H1 (cell line): ENCODE measurements at regions not wholly inside any gene's neighbourhood (a gene's known extent, or its start where the extent isn't known, plus 50 kb on each side); places are given as distances from the start of the nearest gene placed in this dataset.

ENCODE experiments used
- CTCF ChIA-PET: fragments of 300-600 bp; sonication (Branson Sonifier 250); formaldehyde crosslinking; loops from one replicate; lab custom pipeline; 2021; ENCODE audit not compliant: partially characterized antibody; lab: Charles Lee
- POLR2A ChIA-PET: fragments of 300-600 bp; sonication (Branson Sonifier 250); formaldehyde crosslinking; loops from one replicate; lab custom pipeline; 2021; ENCODE audit warnings: inconsistent platforms; ENCODE audit not compliant: partially characterized antibody; lab: Charles Lee
- DNase-seq, 2 experiments: peaks; one replicate each; pipeline versions ENCODE4 v3.0.0 to v3.0.0-alpha.2; 2010 to 2022; ENCODE audit warnings: low spot score in 2 of 2, low read depth in 1 of 2, mixed read lengths in 1 of 2
- FAIRE-seq: peaks from 2 replicates; lab custom pipeline; 2011; peaks lifted over from hg19 to GRCh38; lab: Jason Lieb, UNC
- H2AFZ ChIP-seq: 2 replicates; pipeline ENCODE4 v1.8.1; 2012; ENCODE audit warnings: low read length, inconsistent platforms
- H2AK5ac ChIP-seq: 2 replicates; pipeline ENCODE4 v1.6.1; 2013; ENCODE audit warnings: low read depth, low read length
- H2BK120ac ChIP-seq: replicated peaks from 2 replicates; pipeline ENCODE3; 2013; ENCODE audit warnings: low read depth, low read length, inconsistent platforms
- H2BK12ac ChIP-seq: 2 replicates; pipeline ENCODE4 v1.6.1; 2013; ENCODE audit warnings: low read depth, low read length
- H2BK15ac ChIP-seq: 2 replicates; pipeline ENCODE4 v1.6.1; 2013; ENCODE audit warnings: low read length
- H2BK20ac ChIP-seq: 2 replicates; pipeline ENCODE4 v1.6.1; 2013; ENCODE audit warnings: low read length
- H2BK5ac ChIP-seq: 2 replicates; pipeline ENCODE4 v1.6.1; 2013; ENCODE audit warnings: low read depth, low read length
- H3K14ac ChIP-seq: 2 replicates; pipeline ENCODE4 v1.6.1; 2013; ENCODE audit warnings: inconsistent platforms; ENCODE audit not compliant: insufficient read length
- H3K18ac ChIP-seq: 2 replicates; pipeline ENCODE4 v1.6.1; 2013; ENCODE audit warnings: low read length; ENCODE audit errors: extremely low read depth
- H3K23ac ChIP-seq: 2 replicates; pipeline ENCODE4 v1.6.1; 2013; ENCODE audit warnings: inconsistent platforms; ENCODE audit not compliant: insufficient read length
- H3K23me2 ChIP-seq: 2 replicates; pipeline ENCODE4 v1.6.1; 2013; ENCODE audit warnings: low read depth, low read length
- H3K27ac ChIP-seq: 2 replicates; pipeline ENCODE4 v1.6.1; 2011; ENCODE audit warnings: low read depth, low read length, inconsistent platforms
- H3K27me3 ChIP-seq, 4 experiments: replicated peaks in 1 of 4; 1 replicate in 1 of 4; 2 replicates in 3 of 4; pipeline versions ENCODE4 v1.6.1 to v1.8.1; 2011 to 2013; ENCODE audit warnings: low read length in 3 of 4, mild to moderate bottlenecking in 3 of 4, inconsistent platforms in 2 of 4, mixed read lengths in 2 of 4, moderate library complexity in 1 of 4; ENCODE audit not compliant: control insufficient read depth in 3 of 4, insufficient read depth in 3 of 4; ENCODE audit errors: extremely low read depth in 1 of 4
- H3K36me3 ChIP-seq, 4 experiments: 2 replicates each; pipeline versions ENCODE4 v1.6.1 to v1.8.1; 2011 to 2013; ENCODE audit warnings: mild to moderate bottlenecking in 4 of 4, low read length in 3 of 4, moderate library complexity in 2 of 4, control low read depth in 1 of 4, inconsistent platforms in 1 of 4; ENCODE audit not compliant: insufficient read depth in 4 of 4, control insufficient read depth in 2 of 4
- H3K4ac ChIP-seq: replicated peaks from 2 replicates; pipeline ENCODE3; 2013; ENCODE audit warnings: low read length, low read depth, mixed read lengths, inconsistent platforms; ENCODE audit not compliant: insufficient read length
- H3K4me1 ChIP-seq, 4 experiments: replicated peaks in 1 of 4; 1 replicate in 1 of 4; 2 replicates in 3 of 4; pipeline versions ENCODE4 v1.6.1 to v1.8.1; 2011 to 2013; ENCODE audit warnings: low read length in 3 of 4, inconsistent platforms in 2 of 4, mixed read lengths in 1 of 4; ENCODE audit not compliant: insufficient read depth in 4 of 4, control insufficient read depth in 3 of 4
- H3K4me2 ChIP-seq, 2 experiments: 2 replicates each; pipeline versions ENCODE4 v1.6.1 to v1.8.1; 2011 to 2013; ENCODE audit warnings: low read depth in 2 of 2, low read length in 2 of 2, control low read depth in 1 of 2, inconsistent platforms in 1 of 2, mild to moderate bottlenecking in 1 of 2; ENCODE audit not compliant: insufficient read depth in 1 of 2
- H3K4me3 ChIP-seq, 4 experiments: fragments of 200-600, 300-600 bp in 1 of 4; sonication (generic), shearing (Covaris generic), sonication (Bioruptor Twin) in 1 of 4; 2 replicates each; pipeline versions ENCODE4 v1.5.1 to v1.8.1; 2011 to 2016; ENCODE audit warnings: low read length in 4 of 4, low read depth in 3 of 4, control low read depth in 2 of 4, inconsistent platforms in 2 of 4, mild to moderate bottlenecking in 2 of 4, mixed read lengths in 1 of 4, moderate library complexity in 1 of 4; ENCODE audit not compliant: insufficient read depth in 2 of 4; ENCODE audit errors: extremely low read depth in 1 of 4
- H3K56ac ChIP-seq: replicated peaks from 2 replicates; pipeline ENCODE3; 2013; ENCODE audit warnings: low read depth, mild to moderate bottlenecking, mixed read lengths, low read length, inconsistent platforms; ENCODE audit not compliant: insufficient read length
- H3K79me1 ChIP-seq: 2 replicates; pipeline ENCODE4 v1.6.1; 2013; ENCODE audit warnings: low read depth, low read length, control low read depth
- H3K79me2 ChIP-seq, 2 experiments: 2 replicates each; pipeline versions ENCODE4 v1.6.1 to v1.8.1; 2012 to 2013; ENCODE audit warnings: low read length in 2 of 2, mild to moderate bottlenecking in 2 of 2, inconsistent platforms in 1 of 2; ENCODE audit not compliant: insufficient read depth in 2 of 2, control insufficient read depth in 1 of 2
- H3K9ac ChIP-seq, 4 experiments: replicated peaks in 1 of 4; 1 replicate in 1 of 4; 2 replicates in 3 of 4; pipeline versions ENCODE4 v1.6.1 to v1.8.1; 2011 to 2013; ENCODE audit warnings: low read depth in 3 of 4, low read length in 3 of 4, control low read depth in 2 of 4, mild to moderate bottlenecking in 2 of 4, moderate library complexity in 2 of 4, inconsistent platforms in 1 of 4; ENCODE audit errors: extremely low read depth in 1 of 4
- H3K9me3 ChIP-seq, 2 experiments: 2 replicates each; pipeline versions ENCODE4 v1.6.1 to v1.8.1; 2012 to 2013; ENCODE audit warnings: mild to moderate bottlenecking in 2 of 2, moderate library complexity in 2 of 2, control low read depth in 1 of 2, inconsistent platforms in 1 of 2, low read depth in 1 of 2, low read length in 1 of 2, mixed read lengths in 1 of 2; ENCODE audit not compliant: insufficient read depth in 2 of 2
- H4K20me1 ChIP-seq, 2 experiments: replicated peaks in 1 of 2; 2 replicates each; pipeline versions ENCODE3 to v1.8.1; 2011 to 2013; ENCODE audit warnings: inconsistent platforms in 2 of 2, low read length in 2 of 2, mild to moderate bottlenecking in 1 of 2; ENCODE audit not compliant: insufficient read depth in 2 of 2, control insufficient read depth in 1 of 2
- H4K5ac ChIP-seq: 2 replicates; pipeline ENCODE4 v1.6.1; 2013; ENCODE audit warnings: low read length, low read depth, mixed read lengths, inconsistent platforms; ENCODE audit not compliant: insufficient read length
- H4K8ac ChIP-seq: 2 replicates; pipeline ENCODE4 v1.8.0; 2013; ENCODE audit warnings: mild to moderate bottlenecking, moderate library complexity, low read length, inconsistent platforms; ENCODE audit not compliant: insufficient read depth; ENCODE audit errors: extremely low read depth
- H4K91ac ChIP-seq: replicated peaks from 2 replicates; pipeline ENCODE3; 2013; ENCODE audit warnings: low read length, mixed read lengths, inconsistent platforms; ENCODE audit not compliant: insufficient read length
- EGR1 ChIP-seq: IDR thresholded peaks from 2 replicates; pipeline ENCODE4 v1.6.1; 2011; ENCODE audit warnings: low read depth, low read length, borderline replicate concordance
- POLR2A ChIP-seq, 2 experiments: IDR thresholded peaks; 1 replicate in 1 of 2; 2 replicates in 1 of 2; pipeline ENCODE4 v1.6.1; 2011; ENCODE audit warnings: low read depth in 2 of 2, low read length in 2 of 2, mild to moderate bottlenecking in 2 of 2; ENCODE audit errors: control extremely low read depth in 1 of 2
- WGBS, 2 experiments: shearing (Covaris generic) in 1 of 2; methylation state at CpG; one replicate each; pipeline versions ENCODE4 v1.1.6 to v1.1.7; 2013 to 2015; ENCODE audit warnings: low lambda C conversion rate in 2 of 2, mixed read lengths in 2 of 2, inconsistent platforms in 1 of 2, low coverage in 1 of 2, missing lambda C conversion rate in 1 of 2; ENCODE audit not compliant: insufficient replicate concordance in 2 of 2, insufficient coverage in 1 of 2, insufficient read length in 1 of 2; ENCODE audit errors: extremely low coverage in 1 of 2, missing lambda C conversion rate in 1 of 2; 5-methylcytosine and 5-hydroxymethylcytosine counted together

DNA sequence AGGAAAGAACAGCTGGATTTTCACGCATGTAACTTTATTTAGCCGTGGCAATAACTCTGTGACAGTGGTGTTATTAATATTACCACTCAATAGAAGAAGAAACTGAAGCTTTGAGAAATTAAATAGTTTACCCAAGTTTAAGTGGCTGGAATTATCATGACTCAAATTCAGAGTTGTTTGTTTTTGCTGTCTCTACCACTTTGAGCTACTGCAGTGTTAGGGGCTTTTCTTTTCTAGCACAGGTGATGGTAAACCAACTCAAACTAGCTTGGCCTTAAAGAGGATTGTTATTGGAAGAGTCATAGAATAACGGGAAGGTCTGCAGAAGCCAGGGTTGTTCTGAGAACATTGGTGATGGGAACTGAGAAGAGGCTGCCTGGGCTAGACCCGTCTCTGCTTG lies 66.0 kb upstream of the PREP start:
- POLR2A ChIA-PET: no interaction called here
- TF ChIP-seq EGR1 (no peak), POLR2A (IDR thresholded peaks at IDR 0.05; ENCODE audit: control extremely low read depth in 1 of 2, low read depth in 2 of 2, low read length in 2 of 2) (no peak)

More for the DNA sequence above, 66.0 kb upstream of the PREP start:
- H3K9me3 ChIP-seq: peaks cover 4 to 6% of the 10 kb centered on the region in 2 experiments; a peak in 1 of 4 replicates
- no peaks in the 10 kb centered on the region for H3K79me2 ChIP-seq
- H3K4ac ChIP-seq: no peak overlapping the region
- H2BK12ac ChIP-seq: no peak overlapping the region
- no peak overlapping the region for H2BK5ac ChIP-seq
- H3K9ac ChIP-seq: no peak overlapping the region
- H2BK120ac ChIP-seq: no peak overlapping the region
- DNase-seq: no peak
- no peak for FAIRE-seq
- H3K79me1 ChIP-seq: no peaks in the 10 kb centered on the region
- H2AFZ ChIP-seq: peak overlapping the region; percentile 14; the same call in 1 of the 2 replicates
- no peak overlapping the region for H3K56ac ChIP-seq
- H4K5ac ChIP-seq: no peak overlapping the region
- no peak overlapping the region for H3K4me2 ChIP-seq
- no peak overlapping the region for H2AK5ac ChIP-seq
- H3K36me3 ChIP-seq: no peaks in the 10 kb centered on the region
- 93% methylated on average over 4 of the region's 4 CpGs; no CpG with 5 or more reads in 1 of the 2 experiments for WGBS, 2 experiments
- H2BK15ac ChIP-seq: no peak overlapping the region
- no peak overlapping the region for H4K8ac ChIP-seq
- H3K18ac ChIP-seq: no peak overlapping the region
- CTCF ChIA-PET: interaction anchor here (0.7 to 1.2 kb wide), 2 partner anchors 45 to 604 kb away, joined by 3 read pairs; no protein-coding TSS in a partner anchor
- H3K4me1 ChIP-seq: no peaks in the 10 kb centered on the region; a peak in 1 of 7 replicates
- no peak overlapping the region for H3K14ac ChIP-seq
- no peak overlapping the region for H3K4me3 ChIP-seq
- no peak overlapping the region for H4K91ac ChIP-seq
- H3K23ac ChIP-seq: no peak overlapping the region
- H4K20me1 ChIP-seq: no peaks in the 10 kb centered on the region
- H3K23me2 ChIP-seq: no peaks in the 10 kb centered on the region
- H3K27me3 ChIP-seq: no peaks in the 10 kb centered on the region
- H2BK20ac ChIP-seq: no peak overlapping the region
- no peak overlapping the region for H3K27ac ChIP-seq
